BLaER1 treated with 17β-estradiol and CSF1 and Interleukin-3, amounts not matched to agents 10 nM and 100 nM (cell line): ENCODE measurements at regions not wholly inside any gene's neighbourhood (a gene's known extent, or its start where the extent isn't known, plus 50 kb on each side); places are given as distances from the start of the nearest gene placed in this dataset.

Experiments used
- H3K27ac ChIP-seq, 11 experiments: shearing (Covaris generic); formaldehyde crosslinking; 2 replicates each; pipeline ENCODE4 v1.8.1; 2022
- H3K27me3 ChIP-seq, 11 experiments: shearing (Covaris generic); formaldehyde crosslinking; 2 replicates each; pipeline ENCODE4 v1.8.1; 2022
- H3K36me3 ChIP-seq, 11 experiments: shearing (Covaris generic); formaldehyde crosslinking; 2 replicates each; pipeline ENCODE4 v1.8.1; 2022
- H3K4me1 ChIP-seq, 10 experiments: shearing (Covaris generic); formaldehyde crosslinking; 2 replicates each; pipeline ENCODE4 v1.8.1; 2022
- H3K4me2 ChIP-seq, 11 experiments: shearing (Covaris generic); formaldehyde crosslinking; 2 replicates each; pipeline ENCODE4 v1.8.1; 2022
- H3K4me3 ChIP-seq, 10 experiments: shearing (Covaris generic); formaldehyde crosslinking; 2 replicates each; pipeline ENCODE4 v1.8.1; 2022
- H3K9ac ChIP-seq, 11 experiments: shearing (Covaris generic); formaldehyde crosslinking; 2 replicates each; pipeline ENCODE4 v1.8.1; 2022
- H3K9me3 ChIP-seq, 11 experiments: shearing (Covaris generic); formaldehyde crosslinking; replicated peaks in 1 of 11; 2 replicates each; pipeline ENCODE4 v1.8.1; 2022
- H4K20me1 ChIP-seq, 11 experiments: shearing (Covaris generic); formaldehyde crosslinking; 2 replicates each; pipeline ENCODE4 v1.8.1; 2022
- Cebpa-rat ChIP-seq, 11 experiments: shearing (Covaris generic); IDR thresholded peaks; 2 replicates each; pipeline ENCODE4 v1.8.1; 2022

DNA sequence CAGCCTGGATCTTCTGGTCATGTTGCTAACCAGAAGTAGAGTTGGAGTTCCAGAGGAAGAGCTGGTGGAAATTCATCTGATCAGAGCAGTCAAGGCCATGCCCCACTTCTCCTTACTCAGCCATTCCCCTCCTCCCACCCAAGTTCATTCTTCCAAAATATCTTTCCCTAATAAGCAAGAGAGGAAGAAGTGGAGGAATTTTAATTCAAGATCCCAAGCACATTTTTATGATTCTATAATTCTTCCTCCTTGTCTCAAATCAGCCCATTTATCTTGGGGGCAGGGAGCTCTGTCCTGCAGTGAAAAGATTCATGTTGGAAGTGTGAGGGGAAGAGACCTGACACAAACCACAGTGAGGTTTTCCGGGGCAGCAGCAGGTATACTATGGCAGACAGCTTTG, 85.0 kb upstream of the GALNT15 start:
- Histone ChIP-seq H3K4me3 (no peak overlapping the region), H3K27me3 (no peaks in the 10 kb centered on the region), H3K9me3 (peaks cover 0 to 9% (median 0%) of the 10 kb centered on the region in 11 experiments; a peak in 4 of 22 replicates), H3K27ac (no peak overlapping the region), H3K4me2 (no peak overlapping the region), H3K36me3 (no peaks in the 10 kb centered on the region), H3K9ac (no peak overlapping the region), H3K4me1 (no peaks in the 10 kb centered on the region), H4K20me1 (no peaks in the 10 kb centered on the region)
- no peak for TF ChIP-seq Cebpa-rat (IDR thresholded peaks at IDR 0.05)

DNA sequence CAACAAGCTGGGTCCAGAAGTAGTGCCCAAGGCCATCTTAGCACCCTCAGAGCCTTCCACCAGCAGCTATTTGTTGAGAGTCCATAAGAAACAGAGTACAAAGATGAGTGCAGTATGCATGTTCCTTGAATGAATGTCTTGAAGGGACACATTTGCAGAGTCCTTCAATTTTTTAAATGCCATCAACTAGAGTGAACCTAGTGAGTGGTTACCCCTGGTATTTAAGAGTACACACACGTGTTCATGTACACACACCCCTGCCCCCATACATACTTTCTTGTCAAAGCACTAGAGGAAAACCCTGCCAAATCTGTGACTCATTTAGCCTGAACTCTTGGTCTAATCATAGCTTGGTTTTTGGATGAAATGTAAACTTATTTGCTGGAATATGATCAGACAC, 84.5 kb upstream of the GALNT15 start:
- Histone ChIP-seq H3K27ac (no peak overlapping the region), H3K4me2 (no peak overlapping the region), H3K9ac (no peak overlapping the region), H3K9me3 (peaks cover 0 to 4% (median 0%) of the 10 kb centered on the region in 11 experiments; a peak in 2 of 22 replicates), H3K36me3 (no peaks in the 10 kb centered on the region), H4K20me1 (no peaks in the 10 kb centered on the region), H3K27me3 (no peaks in the 10 kb centered on the region), H3K4me1 (no peaks in the 10 kb centered on the region), H3K4me3 (no peak overlapping the region)
- TF ChIP-seq Cebpa-rat (IDR thresholded peaks at IDR 0.05): no peak

DNA sequence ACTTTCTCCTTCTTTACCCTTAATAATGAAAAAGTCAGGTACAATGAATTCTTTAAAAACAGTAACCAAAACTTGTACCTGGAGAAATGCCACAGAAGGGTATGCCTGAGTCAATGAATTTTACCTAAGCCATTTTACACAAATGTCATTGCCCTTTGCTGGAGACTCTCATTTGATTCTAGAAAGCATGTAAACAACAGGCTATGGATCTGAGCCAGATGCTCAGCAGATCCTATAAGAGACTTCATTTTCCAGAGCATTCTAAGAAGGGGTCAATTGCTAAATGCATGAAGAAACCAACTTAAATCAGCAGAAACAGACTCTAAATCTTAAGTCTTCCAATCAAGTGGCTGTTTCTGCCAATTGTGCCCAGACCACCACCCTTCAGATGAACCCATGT, 83.8 kb upstream of the GALNT15 start:
- Histone ChIP-seq H3K36me3 (no peaks in the 10 kb centered on the region), H3K4me2 (no peak overlapping the region), H3K4me1 (no peaks in the 10 kb centered on the region), H3K9me3 (peaks cover 0 to 6% (median under 1%) of the 10 kb centered on the region in 11 experiments; a peak in 3 of 22 replicates), H4K20me1 (no peaks in the 10 kb centered on the region), H3K27ac (no peak overlapping the region), H3K9ac (no peak overlapping the region), H3K27me3 (no peaks in the 10 kb centered on the region), H3K4me3 (no peak overlapping the region)
- TF ChIP-seq Cebpa-rat (IDR thresholded peaks at IDR 0.05): no peak

DNA sequence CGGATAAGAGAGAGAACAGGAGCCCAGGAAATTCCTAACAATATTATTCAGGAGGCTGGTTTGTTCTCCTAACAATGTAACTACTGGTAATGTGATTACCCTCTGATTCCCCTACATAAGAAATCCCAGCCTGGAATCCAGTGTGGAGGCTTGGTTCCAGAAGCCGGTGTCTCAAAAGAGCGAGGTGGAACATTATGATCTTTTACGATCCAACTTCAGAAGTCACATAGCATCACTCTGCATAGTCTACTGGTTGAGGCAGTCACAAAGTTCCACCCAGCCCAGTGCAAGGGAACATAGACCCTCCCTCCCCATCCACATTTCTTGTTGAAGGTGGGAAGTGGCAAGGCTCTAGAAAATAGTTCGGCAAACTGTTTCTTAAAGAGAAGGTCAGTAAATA, 81.6 kb upstream of the GALNT15 start:
- Histone ChIP-seq H3K9me3 (peaks cover 0 to 18% (median 9%) of the 10 kb centered on the region in 11 experiments; a peak in 7 of 22 replicates), H3K9ac (no peak overlapping the region), H3K27ac (no peak overlapping the region), H3K27me3 (no peaks in the 10 kb centered on the region), H3K4me2 (no peak overlapping the region), H3K4me1 (no peaks in the 10 kb centered on the region), H4K20me1 (no peaks in the 10 kb centered on the region), H3K4me3 (no peak overlapping the region), H3K36me3 (no peaks in the 10 kb centered on the region)
- no peak for TF ChIP-seq Cebpa-rat (IDR thresholded peaks at IDR 0.05)

DNA sequence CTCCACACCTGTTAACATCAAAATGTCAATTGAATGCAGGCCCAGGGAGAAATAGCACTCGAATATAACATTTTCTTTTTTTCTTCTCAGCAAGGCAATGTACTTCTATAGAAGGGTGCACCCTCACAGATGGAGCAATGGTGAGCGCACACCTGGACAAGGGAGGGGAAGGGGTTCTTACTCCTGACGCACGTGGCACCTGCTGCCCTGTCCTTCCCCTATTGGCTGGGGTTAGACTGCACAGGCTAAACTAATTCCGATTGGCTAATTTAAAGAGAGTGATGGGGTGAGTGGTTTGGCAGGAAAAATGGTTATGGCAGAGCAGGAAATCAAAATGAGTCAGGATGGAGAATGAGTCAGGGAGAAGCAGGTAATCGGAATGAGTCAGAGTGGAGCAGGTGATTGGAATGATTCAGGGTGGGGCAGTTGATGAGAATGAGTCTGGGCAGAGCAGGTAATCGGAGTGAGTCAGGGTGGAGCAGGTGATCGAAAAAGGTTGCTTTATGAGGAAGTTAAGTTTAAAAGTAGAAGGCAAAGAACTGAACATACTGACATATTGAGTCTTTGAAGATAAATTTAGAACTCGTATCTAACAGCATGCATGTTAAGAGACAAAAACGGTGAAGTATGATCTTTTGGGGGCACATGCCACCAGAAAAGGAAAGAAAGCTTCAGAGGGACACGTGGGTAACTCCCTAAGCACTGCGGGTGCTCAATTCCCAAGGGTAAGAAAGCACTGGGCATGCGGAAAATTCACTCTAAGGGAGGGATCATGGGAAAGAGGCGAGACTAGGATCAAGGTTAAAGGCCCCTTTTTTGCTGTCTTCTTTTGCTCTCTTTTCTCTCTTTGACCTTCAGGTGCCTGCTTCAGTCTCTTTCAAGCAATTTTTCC, 72.9 kb upstream of the GALNT15 start:
- Histone ChIP-seq H3K9ac (no peak overlapping the region), H3K27me3 (no peaks in the 10 kb centered on the region), H3K4me1 (peaks cover 0 to 21% (median 10%) of the 10 kb centered on the region in 10 experiments; a peak in 14 of 20 replicates), H3K4me3 (no peak overlapping the region), H3K36me3 (no peaks in the 10 kb centered on the region), H3K4me2 (peak overlapping the region in 7 of 11 experiments; percentile 8 to 60 (median 48); a peak in 12 of 22 replicates), H3K9me3 (peaks cover 0 to 6% (median 1%) of the 10 kb centered on the region in 11 experiments; a peak in 5 of 22 replicates), H3K27ac (no peak overlapping the region), H4K20me1 (no peaks in the 10 kb centered on the region)
- TF ChIP-seq Cebpa-rat (IDR thresholded peaks at IDR 0.05): no peak

DNA sequence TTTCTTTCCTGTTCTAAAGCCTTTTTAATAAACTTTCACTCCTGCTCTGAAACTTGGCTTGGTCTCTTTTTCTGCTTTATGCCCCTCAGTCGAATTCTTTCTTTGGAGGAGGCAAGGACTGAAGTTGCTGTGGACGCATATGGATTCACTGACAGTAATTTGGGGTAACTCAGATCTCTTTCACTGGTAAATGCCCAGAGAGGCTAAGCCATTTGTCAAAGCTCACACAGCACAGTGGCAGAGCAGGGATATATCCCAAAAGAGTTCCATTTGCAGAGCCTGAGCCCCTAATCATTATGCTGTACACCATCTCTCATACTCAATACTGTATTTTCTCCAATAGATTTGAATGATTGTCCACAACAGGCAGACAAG, 72.3 kb upstream of the GALNT15 start:
- peaks cover 0 to 8% (median 0%) of the 10 kb centered on the region in 11 experiments; a peak in 2 of 22 replicates for H3K9me3 ChIP-seq
- peak overlapping the region in 5 of 11 experiments; percentile 40 to 60 (median 49); a peak in 8 of 22 replicates for H3K4me2 ChIP-seq
- no peaks in the 10 kb centered on the region for H3K36me3 ChIP-seq
- H3K9ac ChIP-seq: no peak overlapping the region
- H3K27me3 ChIP-seq: no peaks in the 10 kb centered on the region
- no peaks in the 10 kb centered on the region for H4K20me1 ChIP-seq
- H3K4me3 ChIP-seq: no peak overlapping the region
- H3K4me1 ChIP-seq: peaks cover 0 to 21% (median 10%) of the 10 kb centered on the region in 10 experiments; a peak in 14 of 20 replicates
- TF ChIP-seq Cebpa-rat (IDR thresholded peaks at IDR 0.05): no peak
- no peak overlapping the region for H3K27ac ChIP-seq

DNA sequence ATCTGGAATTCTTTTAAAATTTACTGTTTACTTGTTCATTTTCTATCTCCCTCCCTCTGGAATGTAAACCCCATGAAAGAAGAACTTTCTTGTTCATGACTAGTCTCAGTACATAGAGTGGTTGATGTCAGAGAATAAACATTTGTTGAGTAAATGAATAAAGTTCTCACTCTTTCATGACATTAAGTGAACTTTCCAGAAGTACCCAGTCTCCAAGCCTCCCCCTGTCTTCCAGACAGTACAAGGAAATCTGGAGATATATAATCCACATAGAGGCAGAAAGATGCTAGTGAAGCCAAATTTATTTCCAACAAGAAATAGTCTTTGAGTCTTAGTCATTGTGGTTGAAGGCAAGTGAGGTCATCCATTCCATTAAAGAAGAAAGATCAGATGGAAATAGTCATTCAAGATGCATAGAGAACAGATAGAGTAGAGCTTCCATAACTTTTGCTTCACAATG, 71.5 kb upstream of the GALNT15 start:
- Histone ChIP-seq H3K4me3 (no peak overlapping the region), H3K9me3 (peaks cover 0 to 9% (median 0%) of the 10 kb centered on the region in 11 experiments; a peak in 1 of 22 replicates), H3K4me2 (peak overlapping the region in 8 of 11 experiments; percentile 2 to 37 (median 12); a peak in 8 of 22 replicates), H4K20me1 (no peaks in the 10 kb centered on the region), H3K9ac (no peak overlapping the region), H3K27me3 (no peaks in the 10 kb centered on the region), H3K36me3 (no peaks in the 10 kb centered on the region), H3K4me1 (peaks cover 0 to 21% (median 10%) of the 10 kb centered on the region in 10 experiments; a peak in 14 of 20 replicates), H3K27ac (no peak overlapping the region; a peak in 1 of 22 replicates)
- TF ChIP-seq Cebpa-rat (IDR thresholded peaks at IDR 0.05): no peak

DNA sequence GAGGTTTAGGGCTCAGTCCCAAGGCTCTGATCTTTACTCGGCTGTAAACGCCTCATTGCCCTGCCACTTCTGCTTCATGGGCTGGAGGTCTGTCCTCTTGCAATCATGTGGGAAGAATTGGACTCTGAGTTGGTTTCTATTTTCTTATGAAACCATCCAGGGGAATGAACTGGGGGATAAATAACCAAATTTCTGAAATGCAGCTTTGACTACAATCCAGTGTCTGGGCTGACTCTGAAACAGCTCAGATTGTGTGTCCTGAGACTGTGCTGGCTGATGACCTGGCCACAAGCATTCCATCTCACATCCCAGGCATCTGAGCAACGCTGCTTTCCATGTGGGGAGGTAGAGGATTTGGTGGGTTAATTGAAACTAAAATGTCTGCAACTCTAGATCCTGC, 71.0 kb upstream of the GALNT15 start:
- H3K4me1 ChIP-seq: peaks cover 0 to 21% (median 10%) of the 10 kb centered on the region in 10 experiments; a peak in 14 of 20 replicates
- H3K27ac ChIP-seq: no peak overlapping the region; a peak in 1 of 22 replicates
- no peaks in the 10 kb centered on the region for H3K36me3 ChIP-seq
- H3K9ac ChIP-seq: no peak overlapping the region
- H3K4me2 ChIP-seq: peak overlapping the region in 9 of 11 experiments; percentile 2 to 37 (median 13); a peak in 8 of 22 replicates
- H3K27me3 ChIP-seq: no peaks in the 10 kb centered on the region
- TF ChIP-seq Cebpa-rat (IDR thresholded peaks at IDR 0.05): no peak
- peaks cover 0 to 9% (median 0%) of the 10 kb centered on the region in 11 experiments; a peak in 1 of 22 replicates for H3K9me3 ChIP-seq
- H3K4me3 ChIP-seq: no peak overlapping the region
- no peaks in the 10 kb centered on the region for H4K20me1 ChIP-seq

DNA sequence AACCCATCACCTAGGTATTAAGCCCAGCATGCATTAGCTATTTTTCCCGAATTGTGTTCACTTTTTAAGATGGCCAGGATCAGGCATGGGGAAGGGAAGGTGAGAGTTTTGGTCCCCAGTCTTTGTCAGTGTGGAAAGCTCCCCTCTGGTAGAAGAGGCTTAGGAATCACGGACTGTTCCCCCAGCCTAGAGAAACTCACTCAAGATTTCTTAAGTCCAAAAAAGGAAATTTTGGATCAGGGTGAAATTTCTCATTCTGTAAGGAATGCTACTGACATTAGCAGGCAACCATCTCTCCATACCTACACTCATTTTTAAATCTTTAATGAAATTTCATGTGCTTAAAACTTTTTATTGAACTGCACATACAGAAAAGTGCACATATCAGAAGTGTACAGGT, 70.3 kb upstream of the GALNT15 start:
- H3K27ac ChIP-seq: no peak overlapping the region

More for the DNA sequence above, 70.3 kb upstream of the GALNT15 start:
- peaks cover 0 to 21% (median 10%) of the 10 kb centered on the region in 10 experiments; a peak in 14 of 20 replicates for H3K4me1 ChIP-seq
- H3K4me2 ChIP-seq: no peak overlapping the region
- H3K4me3 ChIP-seq: no peak overlapping the region
- H3K27me3 ChIP-seq: no peaks in the 10 kb centered on the region
- TF ChIP-seq Cebpa-rat (IDR thresholded peaks at IDR 0.05): no peak
- H3K9me3 ChIP-seq: peaks cover 0 to 9% (median 0%) of the 10 kb centered on the region in 11 experiments; a peak in 1 of 22 replicates
- no peak overlapping the region for H3K9ac ChIP-seq
- no peaks in the 10 kb centered on the region for H3K36me3 ChIP-seq
- no peaks in the 10 kb centered on the region for H4K20me1 ChIP-seq
